A673 (cell line): ENCODE measurements at regions not wholly inside any gene's neighbourhood (a gene's known extent, or its start where the extent isn't known, plus 50 kb on each side); places are given as distances from the start of the nearest gene placed in this dataset.

Source experiments
- CTCF ChIP-seq: fragments of 300-800, 200-600 bp; sonication (generic); conservative IDR thresholded peaks from 2 replicates; pipeline ENCODE4 v1.5.1; 2017; ENCODE audit warnings: low read depth, mild to moderate bottlenecking, antibody characterized with exemption, low read length, moderate library complexity, mixed read lengths
- EZH2 ChIP-seq: fragments of 200-600 bp; sonication (generic); IDR thresholded peaks from 2 replicates; pipeline ENCODE4 v1.6.1; 2017; ENCODE audit warnings: borderline replicate concordance, low read depth, mild to moderate bottlenecking, mixed read lengths, antibody characterized with exemption, low read length; ENCODE audit not compliant: poor library complexity, severe bottlenecking

GRCh38 chr13:31898378-31899071 lies 133.0 kb upstream of the FRY start:
- TF ChIP-seq EZH2 (no peak), CTCF (no peak)
